ENCODE measurements at regions not wholly inside any gene's neighbourhood (a gene's known extent, or its start where the extent isn't known, plus 50 kb on each side); places are given as distances from the start of the nearest gene placed in this dataset.

DNA sequence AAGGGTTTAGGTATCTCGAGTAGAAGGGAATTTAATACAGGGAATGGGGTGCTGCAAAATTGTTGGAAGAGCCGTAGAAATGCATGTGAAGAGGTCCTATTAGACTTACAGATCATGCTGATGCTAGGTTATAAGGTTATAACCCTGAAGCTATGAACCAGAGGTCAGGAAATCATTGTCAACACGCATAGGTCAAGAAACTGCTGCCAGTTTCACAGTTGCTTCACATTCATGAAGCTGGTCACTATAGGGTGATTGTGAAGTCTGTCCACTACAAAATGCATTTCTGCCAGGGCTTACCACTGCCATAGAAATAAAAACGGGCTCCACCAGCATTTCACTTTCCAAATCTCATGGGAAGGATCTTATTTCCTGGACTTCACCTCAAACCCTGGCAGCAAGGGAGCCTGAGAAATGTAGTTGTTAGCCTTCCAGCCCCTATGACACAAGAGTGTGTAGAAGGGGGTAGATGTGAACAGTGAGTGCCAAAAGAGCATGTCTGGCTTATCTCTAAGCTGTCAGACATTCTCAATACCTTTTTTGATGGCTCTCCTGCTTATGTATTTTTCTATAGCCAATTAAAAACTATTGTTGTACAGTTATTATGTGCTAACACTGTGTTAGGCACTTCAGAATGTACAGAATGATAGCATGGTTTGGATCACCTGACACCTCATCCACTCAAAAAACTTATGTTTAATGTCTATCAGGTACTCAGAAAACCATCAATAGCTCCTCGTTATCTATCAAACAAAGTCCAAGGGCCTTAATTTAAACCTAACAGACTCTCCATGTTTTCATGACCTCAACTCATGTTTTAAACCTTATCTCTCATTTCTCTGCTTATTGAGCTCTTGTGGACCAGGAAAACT is 148.3 kb upstream of the TSC22D2 start:
- no peak overlapping the region for H3K4me3 ChIP-seq (ENCODE audit: low read length)
- DNase-seq (ENCODE audit: low read depth): no peak
- TF ChIP-seq, protein P1, sequence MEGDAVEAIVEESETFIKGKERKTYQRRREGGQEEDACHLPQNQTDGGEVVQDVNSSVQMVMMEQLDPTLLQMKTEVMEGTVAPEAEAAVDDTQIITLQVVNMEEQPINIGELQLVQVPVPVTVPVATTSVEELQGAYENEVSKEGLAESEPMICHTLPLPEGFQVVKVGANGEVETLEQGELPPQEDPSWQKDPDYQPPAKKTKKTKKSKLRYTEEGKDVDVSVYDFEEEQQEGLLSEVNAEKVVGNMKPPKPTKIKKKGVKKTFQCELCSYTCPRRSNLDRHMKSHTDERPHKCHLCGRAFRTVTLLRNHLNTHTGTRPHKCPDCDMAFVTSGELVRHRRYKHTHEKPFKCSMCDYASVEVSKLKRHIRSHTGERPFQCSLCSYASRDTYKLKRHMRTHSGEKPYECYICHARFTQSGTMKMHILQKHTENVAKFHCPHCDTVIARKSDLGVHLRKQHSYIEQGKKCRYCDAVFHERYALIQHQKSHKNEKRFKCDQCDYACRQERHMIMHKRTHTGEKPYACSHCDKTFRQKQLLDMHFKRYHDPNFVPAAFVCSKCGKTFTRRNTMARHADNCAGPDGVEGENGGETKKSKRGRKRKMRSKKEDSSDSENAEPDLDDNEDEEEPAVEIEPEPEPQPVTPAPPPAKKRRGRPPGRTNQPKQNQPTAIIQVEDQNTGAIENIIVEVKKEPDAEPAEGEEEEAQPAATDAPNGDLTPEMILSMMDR (conservative IDR thresholded peaks at IDR 0.05; ENCODE audit: low read depth, low read length): no peak

DNA sequence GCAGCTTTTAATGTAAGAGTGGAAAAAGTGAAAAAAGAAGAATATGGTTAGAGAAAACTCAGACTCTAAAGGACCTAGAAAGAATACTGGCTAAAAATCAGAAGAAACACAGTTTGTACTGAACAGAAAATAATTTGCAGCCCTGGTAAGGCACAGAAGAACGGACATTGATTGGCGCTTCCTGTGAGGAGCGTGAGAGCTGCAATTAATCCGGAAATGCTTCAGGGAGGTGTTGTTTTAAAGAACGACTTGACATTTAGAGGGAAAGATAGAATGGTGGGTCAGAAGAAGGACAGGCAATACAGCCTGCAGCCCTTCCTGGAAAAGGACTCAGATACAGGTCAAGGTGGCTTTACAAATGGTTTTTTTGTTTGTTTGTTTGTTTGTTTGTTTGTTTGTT is 151.3 kb upstream of the TSC22D2 start:
- H3K4me3 ChIP-seq (ENCODE audit: low read length): no peak overlapping the region
- TF ChIP-seq, protein P1 (conservative IDR thresholded peaks at IDR 0.05; ENCODE audit: low read depth, low read length): no peak
- no peak for DNase-seq (ENCODE audit: low read depth)

GRCh38 chr3:150256318-150256717 is 151.8 kb upstream of the TSC22D2 start:
- H3K4me3 ChIP-seq (ENCODE audit: low read length): no peak overlapping the region
- TF ChIP-seq, protein P1 (conservative IDR thresholded peaks at IDR 0.05; ENCODE audit: low read depth, low read length): no peak
- DNase-seq (ENCODE audit: low read depth): no peak

DNA sequence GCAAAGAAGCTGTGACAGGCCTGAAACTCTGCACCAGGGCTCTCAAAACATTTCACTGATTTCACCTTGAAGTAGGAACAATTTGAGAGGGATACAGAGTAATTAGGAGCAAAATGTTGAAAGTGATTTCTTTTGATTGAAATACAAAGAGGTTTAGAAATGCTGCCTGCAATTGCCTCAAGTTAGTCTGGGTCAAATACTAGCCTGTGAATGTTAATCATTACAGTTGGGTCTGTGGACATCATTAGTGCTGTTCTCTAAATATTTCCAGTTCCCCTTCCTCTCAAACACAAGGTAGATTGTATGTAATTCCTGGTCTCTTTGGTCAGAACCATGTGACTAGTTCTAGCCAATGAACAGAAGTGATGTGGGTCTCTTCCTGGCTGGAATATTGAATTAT is 152.3 kb upstream of the TSC22D2 start:
- no peak for DNase-seq (ENCODE audit: low read depth)
- TF ChIP-seq, protein P1 (conservative IDR thresholded peaks at IDR 0.05; ENCODE audit: low read depth, low read length): no peak
- no peak overlapping the region for H3K4me3 ChIP-seq (ENCODE audit: low read length)

DNA sequence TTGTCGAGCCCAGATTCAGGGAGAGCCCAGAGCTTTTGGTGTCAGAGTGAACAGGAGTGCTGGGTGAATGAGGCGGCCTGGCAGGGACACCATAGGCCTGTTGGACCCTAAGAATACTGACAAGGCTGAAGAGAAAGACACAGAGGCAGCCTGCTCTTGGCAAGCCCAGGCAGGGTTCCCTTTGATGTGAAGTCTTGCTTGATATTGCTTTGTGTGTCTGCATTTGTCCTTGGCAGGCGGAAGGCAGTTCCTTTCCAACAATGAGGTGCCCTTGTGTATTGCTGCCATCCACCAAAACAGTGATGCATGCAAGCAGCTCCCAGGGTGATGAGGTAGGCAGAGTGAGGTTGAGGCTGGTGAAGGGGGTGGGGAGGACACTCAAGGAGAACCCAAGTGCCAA is 152.7 kb upstream of the TSC22D2 start:
- no peak overlapping the region for H3K4me3 ChIP-seq (ENCODE audit: low read length)
- no peak for DNase-seq (ENCODE audit: low read depth)
- TF ChIP-seq, protein P1 (conservative IDR thresholded peaks at IDR 0.05; ENCODE audit: low read depth, low read length): no peak

DNA sequence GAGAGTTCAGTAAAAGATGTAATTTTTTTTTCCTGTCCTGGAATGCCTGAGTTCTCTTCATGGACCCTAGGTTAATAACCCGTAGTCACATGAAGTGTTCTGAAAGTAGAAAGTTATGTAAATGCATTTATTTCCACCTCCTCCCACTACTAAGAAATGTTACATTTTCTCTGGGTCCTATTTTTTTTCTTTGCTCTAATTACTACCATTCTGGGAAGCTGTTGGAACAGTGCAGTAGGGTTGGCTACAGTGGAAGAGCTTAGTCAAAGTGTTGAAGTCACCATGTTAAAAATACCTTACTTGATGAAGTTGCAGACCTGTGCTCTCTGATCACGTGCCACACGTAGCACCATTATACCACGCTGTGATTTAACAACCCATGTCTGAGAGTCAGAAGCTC is 153.8 kb upstream of the TSC22D2 start:
- no peak for DNase-seq (ENCODE audit: low read depth)
- TF ChIP-seq, protein P1 (conservative IDR thresholded peaks at IDR 0.05; ENCODE audit: low read depth, low read length): no peak
- no peak overlapping the region for H3K4me3 ChIP-seq (ENCODE audit: low read length)

- H3K4me3 ChIP-seq (ENCODE audit: low read length): no peak overlapping the region
- TF ChIP-seq, protein P1 (conservative IDR thresholded peaks at IDR 0.05; ENCODE audit: low read depth, low read length): no peak
- DNase-seq (ENCODE audit: low read depth): no peak
Observed at GRCh38 chr3:150253622-150254021, 154.5 kb upstream of the TSC22D2 start.
